ENCODE measurements at regions not wholly inside any gene's neighbourhood (a gene's known extent, or its start where the extent isn't known, plus 50 kb on each side); places are given as distances from the start of the nearest gene placed in this dataset.

GRCh38 chr4:147396105-147396504 lies 84.8 kb upstream of the EDNRA start:
- TF ChIP-seq POLR2A (IDR thresholded peaks at IDR 0.05) = no peak
- TF ChIP-seq CTCF (IDR thresholded peaks at IDR 0.05) = no peak
- no peak for TF ChIP-seq EP300 (IDR thresholded peaks at IDR 0.05; ENCODE audit: low read depth)
